Spinal cord (tissue), 9 donors: ENCODE measurements at regions not wholly inside any gene's neighbourhood (a gene's known extent, or its start where the extent isn't known, plus 50 kb on each side); places are given as distances from the start of the nearest gene placed in this dataset.
"Not testable (repeated sequence)": the region's sequence is repeated elsewhere in the genome, so short reads cannot be mapped to it uniquely, and the experiment has no call there.

Experiments used
- DNase-seq, 6 donors: peaks; one replicate each; pipeline versions ENCODE4 v3.0.0 to v3.0.0-alpha.2; 2013 to 2015; ENCODE audit warnings: low spot score in 6 of 6, low read depth in 4 of 6
- H3K27ac ChIP-seq: one replicate; pipeline ENCODE4 v1.5.1; 2013; ENCODE audit warnings: low read depth, low read length, control low read depth
- H3K27me3 ChIP-seq: one replicate; pipeline ENCODE4 v1.6.1; 2013; ENCODE audit warnings: low read length; ENCODE audit not compliant: control insufficient read depth, insufficient read depth
- H3K36me3 ChIP-seq: one replicate; pipeline ENCODE4 v1.6.1; 2013; ENCODE audit warnings: low read length; ENCODE audit not compliant: control insufficient read depth, insufficient read depth
- H3K4me1 ChIP-seq: one replicate; pipeline ENCODE4 v1.6.1; 2013; ENCODE audit warnings: low read length; ENCODE audit not compliant: control insufficient read depth, insufficient read depth
- H3K4me3 ChIP-seq: one replicate; pipeline ENCODE4 v1.5.1; 2013; ENCODE audit warnings: low read depth, low read length, control low read depth
- H3K9me3 ChIP-seq: one replicate; pipeline ENCODE4 v1.6.1; 2013; ENCODE audit warnings: low read length; ENCODE audit not compliant: control insufficient read depth, insufficient read depth
- WGBS: methylation state at CpG from one replicate; pipeline ENCODE4 v1.1.5; 2013; ENCODE audit warnings: missing lambda C conversion rate; ENCODE audit not compliant: insufficient coverage; 5-methylcytosine and 5-hydroxymethylcytosine counted together
- donor health status: healthy.

DNA sequence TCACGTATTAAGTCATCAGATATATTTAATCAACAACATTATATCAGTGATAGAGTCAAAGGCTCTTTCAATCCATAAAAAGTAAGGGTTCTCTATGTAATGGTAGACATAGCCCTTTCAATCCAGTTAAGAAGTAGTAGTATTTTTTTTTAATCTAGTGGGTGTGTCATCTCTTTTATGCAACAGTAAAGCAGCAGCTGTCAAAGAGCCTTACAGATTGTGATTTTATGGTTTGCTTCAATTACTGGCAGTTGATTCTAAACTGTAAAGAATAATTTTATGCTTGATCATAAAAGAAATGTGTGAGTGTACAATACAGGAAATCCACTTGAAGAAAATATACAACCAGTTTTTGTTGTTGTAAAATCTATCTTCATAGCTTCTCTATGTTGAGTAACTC is 902.6 kb upstream of the MBL2 start:
- no peaks in the 10 kb centered on the region for H3K27me3 ChIP-seq
- no CpG with 5 or more reads among the region's 1 CpG for WGBS
- H3K36me3 ChIP-seq, result no peaks in the 10 kb centered on the region
- no peaks in the 10 kb centered on the region for H3K4me1 ChIP-seq
- no peaks in the 10 kb centered on the region for H3K9me3 ChIP-seq
- no peak overlapping the region for H3K27ac ChIP-seq
- no peak for DNase-seq
- no peak overlapping the region for H3K4me3 ChIP-seq

DNA sequence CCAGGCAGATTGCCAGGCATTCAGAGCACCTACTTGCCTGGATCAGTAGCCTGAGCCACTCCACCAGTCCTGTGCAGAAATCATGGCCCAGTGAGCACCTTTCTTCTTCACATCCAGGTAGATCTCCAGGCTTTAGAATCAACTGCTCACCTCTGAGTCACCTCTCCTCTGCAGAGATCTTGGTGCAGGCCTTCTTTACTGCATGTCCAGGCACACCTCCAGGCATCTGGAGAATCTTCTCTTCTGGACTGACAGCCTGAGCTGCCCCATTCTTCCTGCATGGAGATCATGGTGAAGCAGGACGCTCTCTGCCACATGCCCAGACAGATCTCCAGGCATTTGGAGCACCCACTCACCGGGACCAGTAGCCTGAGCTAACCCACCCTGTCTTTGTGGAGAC is 894.5 kb upstream of the MBL2 start:
- no peak overlapping the region for H3K4me3 ChIP-seq
- no peaks in the 10 kb centered on the region for H3K36me3 ChIP-seq
- H3K27me3 ChIP-seq, result no peaks in the 10 kb centered on the region
- no peak overlapping the region for H3K27ac ChIP-seq
- H3K9me3 ChIP-seq, result peaks cover 3% of the 10 kb centered on the region
- DNase-seq, result no peak
- no CpG with 5 or more reads among the region's 2 CpGs for WGBS
- H3K4me1 ChIP-seq, result no peaks in the 10 kb centered on the region

- H3K4me3 ChIP-seq, result no peak overlapping the region
- H3K27ac ChIP-seq, result no peak overlapping the region
- H3K36me3 ChIP-seq, result no peaks in the 10 kb centered on the region
- H3K9me3 ChIP-seq, result peaks cover 3% of the 10 kb centered on the region
- H3K27me3 ChIP-seq, result no peaks in the 10 kb centered on the region
- DNase-seq, result peak in 5 of 6 donors; percentile 2 to 67 (median 28)
- 0% methylated on average over 1 of the region's 5 CpGs for WGBS
- no peaks in the 10 kb centered on the region for H3K4me1 ChIP-seq
These were observed 891.9 kb upstream of the MBL2 start for GRCh38 chr10:53664282-53665019.

GRCh38 chr10:53650794-53651193 is 878.2 kb upstream of the MBL2 start:
- no peaks in the 10 kb centered on the region for H3K9me3 ChIP-seq
- no peaks in the 10 kb centered on the region for H3K27me3 ChIP-seq
- no peaks in the 10 kb centered on the region for H3K36me3 ChIP-seq
- H3K4me1 ChIP-seq, result no peaks in the 10 kb centered on the region
- DNase-seq, result no peak
- no peak overlapping the region for H3K27ac ChIP-seq
- H3K4me3 ChIP-seq, result no peak overlapping the region
- no CpG with 5 or more reads among the region's 6 CpGs for WGBS

DNA sequence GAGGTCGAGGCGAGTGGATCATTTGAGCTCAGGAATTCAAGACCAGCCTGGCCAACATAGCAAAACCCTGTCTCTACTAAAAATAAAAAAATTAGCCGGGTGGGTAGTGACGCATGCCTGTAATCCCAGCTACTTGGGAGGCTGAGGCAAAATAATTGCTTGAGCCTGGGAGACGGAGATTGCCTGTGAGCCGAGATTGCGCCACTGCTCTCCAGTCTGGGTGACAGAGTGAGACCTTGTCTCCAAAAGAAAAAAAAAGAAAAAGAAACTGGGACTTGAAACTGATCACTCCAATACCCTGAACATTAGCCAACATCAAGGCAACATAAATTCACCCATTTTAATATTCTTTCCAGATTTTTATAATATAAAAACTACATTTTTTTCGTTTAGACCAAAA is 874.6 kb upstream of the MBL2 start:
- WGBS, result 100% methylated on average over 2 of the region's 8 CpGs
- DNase-seq, H3K4me3 ChIP-seq, H3K4me1 ChIP-seq, H3K36me3 ChIP-seq, H3K27ac ChIP-seq, H3K9me3 ChIP-seq, H3K27me3 ChIP-seq: not testable (repeated sequence)

DNA sequence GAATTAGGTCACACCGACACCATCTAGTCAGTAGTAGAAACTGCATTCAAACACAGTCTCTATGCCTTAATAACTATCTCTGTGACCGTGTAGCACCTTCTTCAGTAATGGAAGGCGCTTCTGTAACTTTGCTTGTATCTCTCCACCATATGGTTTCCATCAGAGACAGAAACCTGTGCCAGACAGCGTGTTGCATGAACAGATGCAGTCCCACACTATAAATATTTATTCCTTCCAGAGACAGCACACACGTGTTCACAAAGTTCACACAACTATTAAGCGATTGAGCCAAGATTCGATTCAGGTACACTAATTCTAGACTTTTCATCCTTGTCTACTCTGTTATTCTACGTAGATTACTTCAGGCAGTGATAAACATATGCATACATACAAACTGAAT is 873.9 kb upstream of the MBL2 start:
- Histone ChIP-seq H3K4me1 (no peaks in the 10 kb centered on the region), H3K27me3 (no peaks in the 10 kb centered on the region), H3K27ac (no peak overlapping the region), H3K4me3 (no peak overlapping the region), H3K36me3 (no peaks in the 10 kb centered on the region), H3K9me3 (no peaks in the 10 kb centered on the region)
- peak in 1 of 6 donors; percentile 63 for DNase-seq
- WGBS, result 85% methylated on average over 5 of the region's 8 CpGs

DNA sequence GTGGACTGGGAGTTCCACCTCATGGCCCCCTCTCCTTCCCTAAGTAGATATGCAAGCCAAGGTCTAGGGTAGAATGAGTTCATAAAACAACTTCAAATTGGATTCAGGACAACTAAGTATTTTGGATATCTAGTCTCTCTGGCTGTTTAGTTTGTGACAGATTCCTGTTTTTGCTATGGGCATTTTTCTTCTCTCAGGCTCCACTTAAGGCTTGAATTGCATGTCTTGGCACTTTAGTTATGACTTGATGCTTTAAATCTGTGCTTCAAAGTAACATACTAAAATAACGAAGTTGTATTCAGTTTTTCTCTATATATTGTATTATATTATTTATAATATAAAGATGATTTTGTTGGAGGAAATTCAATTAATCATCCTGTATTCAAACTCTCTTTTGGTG is 873.4 kb upstream of the MBL2 start:
- H3K9me3 ChIP-seq, result no peaks in the 10 kb centered on the region
- no peak for DNase-seq
- whole genome bisulfite sequencing, result no CpG with 5 or more reads among the region's 1 CpG
- no peaks in the 10 kb centered on the region for H3K36me3 ChIP-seq
- H3K4me3 ChIP-seq, result no peak overlapping the region
- no peaks in the 10 kb centered on the region for H3K27me3 ChIP-seq
- H3K4me1 ChIP-seq, result no peaks in the 10 kb centered on the region
- no peak overlapping the region for H3K27ac ChIP-seq

- no peaks in the 10 kb centered on the region for H3K27me3 ChIP-seq
- no peaks in the 10 kb centered on the region for H3K9me3 ChIP-seq
- WGBS, result 50% methylated on average over 2 of the region's 4 CpGs
These were observed 865.4 kb upstream of the MBL2 start for GRCh38 chr10:53638006-53638405.

DNA sequence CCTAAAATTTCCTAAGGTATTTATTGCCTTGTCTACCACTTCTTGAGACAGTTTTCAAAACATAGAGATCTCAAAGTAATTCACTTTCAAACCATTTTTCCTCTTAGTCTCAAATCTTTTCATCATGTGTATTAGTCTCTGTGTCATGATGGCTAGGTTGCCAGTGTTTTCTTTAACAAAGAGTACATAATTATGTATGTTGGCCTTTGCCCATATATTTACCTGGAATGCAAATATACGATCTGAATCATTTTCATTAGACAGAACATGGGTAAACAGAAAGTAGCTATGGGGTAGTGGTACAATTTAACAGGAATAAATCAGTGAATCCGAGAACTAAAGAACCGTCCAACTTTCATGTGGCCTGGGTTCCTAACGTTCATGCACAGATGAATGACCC is 852.1 kb upstream of the MBL2 start:
- Histone ChIP-seq H3K27ac (no peak overlapping the region), H3K36me3 (no peaks in the 10 kb centered on the region), H3K4me3 (no peak overlapping the region), H3K9me3 (no peaks in the 10 kb centered on the region), H3K27me3 (no peaks in the 10 kb centered on the region), H3K4me1 (no peaks in the 10 kb centered on the region)
- no peak for DNase-seq
- WGBS, result no CpG with 5 or more reads among the region's 4 CpGs

More at GRCh38 chr10:53638006-53638405, 865.4 kb upstream of the MBL2 start:
- no peak for DNase-seq
- Histone ChIP-seq H3K27ac (no peak overlapping the region), H3K4me1 (no peaks in the 10 kb centered on the region), H3K4me3 (no peak overlapping the region), H3K36me3 (no peaks in the 10 kb centered on the region)

DNA sequence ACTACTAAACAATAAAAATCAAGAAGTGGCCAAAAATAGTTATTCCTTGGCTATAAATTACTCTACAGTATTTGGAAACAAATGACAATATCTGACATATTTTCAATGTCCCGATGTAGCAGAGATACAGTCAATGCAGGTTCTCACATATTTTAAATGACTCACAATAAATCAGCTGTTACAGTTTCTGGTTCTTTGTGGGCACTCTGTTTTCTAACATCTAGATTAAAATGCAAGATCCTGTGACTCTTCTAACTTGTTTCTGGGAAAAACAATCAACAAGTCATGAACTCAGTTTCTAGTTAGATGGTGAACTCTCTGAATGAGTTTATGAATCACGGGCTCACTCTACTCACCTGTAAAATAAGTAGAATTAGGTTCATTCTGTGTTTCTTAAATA is 849.6 kb upstream of the MBL2 start:
- 100% methylated on average over 1 of the region's 2 CpGs for WGBS
- H3K27ac ChIP-seq, result no peak overlapping the region
- H3K9me3 ChIP-seq, result no peaks in the 10 kb centered on the region
- no peak overlapping the region for H3K4me3 ChIP-seq
- no peaks in the 10 kb centered on the region for H3K4me1 ChIP-seq
- H3K27me3 ChIP-seq, result no peaks in the 10 kb centered on the region
- H3K36me3 ChIP-seq, result no peaks in the 10 kb centered on the region
- DNase-seq, result no peak
